ENCODE measurements at regions not wholly inside any gene's neighbourhood (a gene's known extent, or its start where the extent isn't known, plus 50 kb on each side); places are given as distances from the start of the nearest gene placed in this dataset.

DNA sequence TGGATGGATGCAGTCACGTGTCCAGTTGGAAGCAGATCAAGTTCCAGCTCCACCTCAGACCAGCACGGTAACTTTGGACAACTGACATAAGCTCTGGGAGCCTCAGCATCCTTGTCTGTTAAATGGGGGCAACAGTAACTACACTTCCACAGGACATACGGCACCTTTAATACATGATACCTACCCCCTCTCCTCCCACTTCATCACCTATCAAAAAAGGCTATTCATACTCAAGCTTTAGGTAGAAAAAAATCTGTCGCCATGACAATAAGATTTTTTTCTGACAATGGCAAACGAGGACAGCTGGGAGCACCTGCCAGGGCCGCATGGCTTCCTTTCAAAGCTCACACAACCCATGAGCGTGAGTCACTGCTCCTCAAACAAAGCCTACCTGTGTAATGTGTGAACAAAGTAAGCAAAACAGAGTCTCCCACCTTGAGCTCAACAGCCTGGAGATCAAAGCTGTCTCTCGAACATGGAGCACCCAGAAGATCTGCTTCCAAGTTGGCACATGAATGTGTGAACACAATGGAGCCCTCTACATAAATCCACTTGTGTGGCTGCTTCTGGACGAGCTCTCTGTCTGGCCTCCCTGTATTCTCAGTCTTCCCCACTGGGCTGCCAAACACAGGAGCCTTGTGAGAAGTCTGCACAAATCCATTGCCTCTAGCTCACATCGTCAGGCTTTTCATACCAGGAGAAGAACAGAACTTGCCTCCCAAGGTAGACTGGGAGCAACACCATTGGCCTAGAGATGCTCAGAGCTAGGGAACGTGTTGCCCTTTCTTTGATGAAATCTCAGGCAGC lies 459.7 kb downstream of the SOX9 start:
- TF ChIP-seq POLR2A (IDR thresholded peaks at IDR 0.05): no peak
- TF ChIP-seq, protein P1, sequence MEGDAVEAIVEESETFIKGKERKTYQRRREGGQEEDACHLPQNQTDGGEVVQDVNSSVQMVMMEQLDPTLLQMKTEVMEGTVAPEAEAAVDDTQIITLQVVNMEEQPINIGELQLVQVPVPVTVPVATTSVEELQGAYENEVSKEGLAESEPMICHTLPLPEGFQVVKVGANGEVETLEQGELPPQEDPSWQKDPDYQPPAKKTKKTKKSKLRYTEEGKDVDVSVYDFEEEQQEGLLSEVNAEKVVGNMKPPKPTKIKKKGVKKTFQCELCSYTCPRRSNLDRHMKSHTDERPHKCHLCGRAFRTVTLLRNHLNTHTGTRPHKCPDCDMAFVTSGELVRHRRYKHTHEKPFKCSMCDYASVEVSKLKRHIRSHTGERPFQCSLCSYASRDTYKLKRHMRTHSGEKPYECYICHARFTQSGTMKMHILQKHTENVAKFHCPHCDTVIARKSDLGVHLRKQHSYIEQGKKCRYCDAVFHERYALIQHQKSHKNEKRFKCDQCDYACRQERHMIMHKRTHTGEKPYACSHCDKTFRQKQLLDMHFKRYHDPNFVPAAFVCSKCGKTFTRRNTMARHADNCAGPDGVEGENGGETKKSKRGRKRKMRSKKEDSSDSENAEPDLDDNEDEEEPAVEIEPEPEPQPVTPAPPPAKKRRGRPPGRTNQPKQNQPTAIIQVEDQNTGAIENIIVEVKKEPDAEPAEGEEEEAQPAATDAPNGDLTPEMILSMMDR (IDR thresholded peaks at IDR 0.05): no peak

Data from heart left ventricle (tissue), 13 donors.